HG02678 (cell line): ENCODE measurements at regions not wholly inside any gene's neighbourhood (a gene's known extent, or its start where the extent isn't known, plus 50 kb on each side); places are given as distances from the start of the nearest gene placed in this dataset.
"Not testable (repeated sequence)": the region's sequence is repeated elsewhere in the genome, so short reads cannot be mapped to it uniquely, and the experiment has no call there.

Source experiments
- ATAC-seq: cut with Tn5 transposase; IDR thresholded peaks from one replicate; pipeline ENCODE4 v1.9.1; 2021; ENCODE audit warnings: mild to moderate bottlenecking, moderate library complexity; ENCODE audit not compliant: unreplicated experiment

- no peak for ATAC-seq
Measured at GRCh38 chr7:51644216-51644615, 327.6 kb upstream of the COBL start.

- no peak for ATAC-seq
Measured at GRCh38 chr7:51640841-51641240, 324.2 kb upstream of the COBL start.

GRCh38 chr7:51639661-51640334 is 323.2 kb upstream of the COBL start:
- ATAC-seq = no peak

GRCh38 chr7:51636503-51636902 is 319.9 kb upstream of the COBL start:
- no peak for ATAC-seq

- no peak for ATAC-seq
Measured at GRCh38 chr7:51635775-51636174, 319.2 kb upstream of the COBL start.

- no peak for ATAC-seq
Measured at GRCh38 chr7:51634538-51634937, 317.9 kb upstream of the COBL start.

- ATAC-seq = no peak
Measured at GRCh38 chr7:51634025-51634424, 317.4 kb upstream of the COBL start.

- no peak for ATAC-seq
Measured at GRCh38 chr7:51633596-51633995, 317.0 kb upstream of the COBL start.

DNA sequence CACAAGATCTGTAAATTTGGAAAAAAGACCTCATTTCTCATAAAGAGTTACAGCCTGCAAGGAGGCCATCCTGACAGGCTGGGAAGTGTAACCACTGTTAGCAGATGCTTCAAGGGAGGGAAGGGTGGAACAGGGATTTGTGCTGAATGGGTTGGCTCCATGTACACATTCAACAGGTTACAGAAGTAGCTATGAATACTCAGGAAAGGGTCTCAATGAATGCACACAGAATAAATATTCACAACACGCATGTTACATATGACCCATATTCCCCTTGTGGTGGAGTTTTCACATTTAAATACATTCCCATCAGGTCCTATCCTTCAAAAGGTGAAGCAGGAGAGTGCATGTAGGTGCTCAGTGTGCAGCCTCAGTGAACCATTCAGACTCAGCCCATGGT is 316.4 kb upstream of the COBL start:
- no peak for ATAC-seq

DNA sequence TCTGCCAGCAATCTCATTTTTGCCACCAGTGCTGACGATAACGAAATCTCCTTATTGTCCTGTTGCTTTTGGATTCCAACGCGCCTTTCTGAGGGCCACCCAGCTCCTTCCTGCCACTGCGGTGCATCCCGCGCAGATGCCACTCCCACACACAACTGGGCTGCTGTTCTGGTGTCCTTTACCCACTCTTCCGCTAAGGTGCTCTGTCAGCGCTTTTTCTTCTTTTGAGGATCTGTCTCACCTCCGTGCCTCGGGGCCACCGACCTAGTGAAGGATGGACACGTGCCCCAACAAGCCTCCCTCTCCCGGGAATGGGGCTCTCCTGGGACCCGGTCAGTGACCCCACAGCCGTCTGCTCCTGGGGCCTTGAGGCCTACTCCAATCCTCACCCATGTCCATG is 314.3 kb upstream of the COBL start:
- no peak for ATAC-seq

GRCh38 chr7:51629206-51629605 is 312.6 kb upstream of the COBL start:
- no peak for ATAC-seq

- no peak for ATAC-seq
Measured at GRCh38 chr7:51621956-51622355, 305.3 kb upstream of the COBL start.

GRCh38 chr7:51620706-51621105 is 304.1 kb upstream of the COBL start:
- ATAC-seq = no peak

- ATAC-seq = no peak
Measured at GRCh38 chr7:51619880-51620279, 303.3 kb upstream of the COBL start.

- no peak for ATAC-seq
Measured at GRCh38 chr7:51617686-51618085, 301.1 kb upstream of the COBL start.

DNA sequence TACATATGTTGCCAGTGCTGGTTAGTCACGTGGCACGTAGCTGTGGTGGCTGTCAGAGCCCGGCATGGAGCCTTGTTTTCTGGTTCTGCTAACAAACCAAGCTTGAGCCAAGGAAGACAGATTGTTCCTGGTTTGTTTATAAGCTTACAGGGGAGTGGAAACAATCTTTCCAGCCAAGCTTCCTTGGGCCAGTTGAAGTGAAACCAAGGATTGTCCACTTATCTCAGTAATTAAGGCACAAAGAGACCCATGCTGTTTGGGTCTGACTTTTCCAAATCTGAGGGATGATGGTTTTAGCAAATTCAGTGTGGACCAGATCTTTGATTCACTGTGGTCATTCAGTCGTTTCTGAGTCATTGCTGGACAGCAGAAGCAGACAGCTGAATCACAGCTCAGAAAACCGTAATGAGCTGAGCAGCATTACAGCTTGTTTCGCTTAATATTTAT is 297.3 kb upstream of the COBL start:
- no peak for ATAC-seq

DNA sequence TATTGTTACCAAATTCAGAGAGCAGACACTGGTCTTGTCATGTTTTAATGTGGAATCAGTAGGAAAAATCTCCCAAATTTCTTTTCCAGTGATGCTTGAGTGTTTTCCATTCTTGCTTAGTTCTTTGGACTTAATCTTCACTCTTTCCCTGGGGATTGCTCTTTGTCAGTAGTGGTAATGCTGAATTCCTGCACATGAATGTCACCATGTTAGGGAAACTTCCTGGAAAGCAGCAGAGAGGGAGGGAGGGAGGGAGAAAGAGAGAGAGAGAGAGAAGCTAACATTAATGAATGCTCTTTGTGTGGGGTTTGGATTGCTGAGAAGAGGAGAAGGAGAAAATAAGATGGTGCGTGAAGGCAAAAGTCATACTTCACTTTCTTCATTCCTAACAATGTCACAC is 295.3 kb upstream of the COBL start:
- no peak for ATAC-seq

DNA sequence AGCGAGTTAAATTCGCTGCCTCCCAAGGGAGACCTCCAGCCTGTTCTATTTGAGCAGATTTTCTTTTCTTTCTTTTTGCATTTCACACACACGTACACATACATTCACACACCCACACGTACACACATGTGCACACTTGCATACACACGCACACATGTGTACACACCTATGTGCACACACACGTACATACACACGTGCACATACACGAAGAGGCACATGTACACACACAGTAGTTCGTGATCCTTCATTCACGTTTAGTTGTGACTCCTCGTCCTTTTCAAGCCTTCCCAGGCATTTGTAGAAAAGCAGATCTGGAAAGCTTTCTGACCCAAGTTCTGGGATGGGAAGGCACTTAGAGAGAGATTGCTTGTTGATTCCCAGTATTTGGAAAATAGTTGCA is 290.8 kb upstream of the COBL start:
- no peak for ATAC-seq

- ATAC-seq = no peak
Measured at GRCh38 chr7:51606601-51607154, 290.1 kb upstream of the COBL start.

DNA sequence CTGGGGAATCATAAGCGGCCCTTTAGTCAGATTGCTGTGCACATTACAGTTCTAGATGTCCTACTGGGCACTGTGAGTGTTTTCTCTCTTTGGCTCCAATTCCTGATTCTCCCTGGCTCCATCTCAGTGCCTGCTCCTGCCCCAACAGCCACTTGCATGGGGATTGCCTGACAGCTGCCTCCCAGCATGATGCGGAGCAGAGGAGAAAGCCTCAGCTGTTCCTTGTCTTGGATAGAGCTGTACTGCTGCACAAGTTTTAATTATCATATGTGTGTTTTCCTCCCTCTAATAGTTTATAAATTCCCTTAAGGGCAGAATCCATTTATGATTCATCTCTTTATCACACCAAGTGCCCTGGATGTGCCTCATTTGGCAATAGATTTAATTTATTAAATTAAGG is 285.8 kb upstream of the COBL start:
- no peak for ATAC-seq

DNA sequence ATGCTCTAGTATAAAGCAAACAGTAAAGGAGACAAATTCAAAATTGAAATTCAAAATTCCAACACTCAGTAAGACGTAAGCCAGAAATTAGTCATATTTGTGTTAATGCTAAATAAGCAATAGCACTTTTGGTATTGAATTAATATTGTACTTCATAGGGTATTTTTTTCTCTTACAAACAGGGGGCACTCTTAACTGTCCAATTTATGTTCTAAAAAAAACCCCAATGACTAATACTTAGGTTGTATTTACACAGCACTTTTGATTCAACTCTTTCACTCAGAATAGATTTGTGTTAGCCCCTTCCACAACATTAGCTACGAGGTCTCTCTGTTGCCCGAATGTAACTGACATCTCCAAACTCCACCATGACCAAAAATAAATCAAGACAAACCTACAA is 284.9 kb upstream of the COBL start:
- ATAC-seq = no peak

GRCh38 chr7:51599935-51600334 is 283.3 kb upstream of the COBL start:
- not testable (repeated sequence) for ATAC-seq

DNA sequence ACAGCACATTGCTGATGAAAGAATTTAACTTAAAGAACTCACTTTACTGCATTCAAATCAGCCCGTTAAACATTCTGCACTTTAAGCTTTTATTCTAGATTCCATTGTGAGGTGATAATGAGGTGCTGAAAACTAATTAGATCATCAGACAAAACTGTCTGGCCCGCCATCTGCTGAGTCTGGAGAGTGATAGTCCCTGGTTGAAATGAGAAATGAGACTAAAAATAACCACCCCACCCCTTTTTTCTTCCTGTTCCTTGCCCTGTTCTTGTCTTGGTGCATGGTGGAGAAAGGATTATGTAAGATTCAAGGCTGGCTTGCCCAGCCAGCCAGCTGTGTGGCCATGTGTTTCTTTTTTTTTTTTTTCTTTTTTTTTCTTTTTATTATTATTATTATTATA is 277.0 kb upstream of the COBL start:
- ATAC-seq = no peak
